Cardiac muscle cell (in vitro differentiated cells and primary cell): ENCODE measurements at regions not wholly inside any gene's neighbourhood (a gene's known extent, or its start where the extent isn't known, plus 50 kb on each side); places are given as distances from the start of the nearest gene placed in this dataset.

Experiments used
- DNase-seq, 2 donors: peaks; one replicate each; pipeline versions ENCODE4 v3.0.0 to v3.0.0-alpha.2; 2010 to 2017; ENCODE audit warnings: low read depth in 1 of 2, low spot score in 1 of 2
- H3K27ac ChIP-seq: fragments of 200-600 bp; sonication (generic); 2 replicates; pipeline ENCODE4 v1.5.1; 2016
- H3K27me3 ChIP-seq: fragments of 200-600 bp; sonication (generic); 2 replicates; pipeline ENCODE4 v1.6.0; 2016; ENCODE audit warnings: control low read depth
- H3K36me3 ChIP-seq: fragments of 200-600 bp; sonication (generic); 2 replicates; pipeline ENCODE4 v1.5.1; 2016; ENCODE audit warnings: control low read depth
- H3K4me1 ChIP-seq: fragments of 200-600 bp; sonication (generic); 2 replicates; pipeline ENCODE4 v1.8.1; 2017; ENCODE audit warnings: low read depth, mild to moderate bottlenecking, mixed run types
- H3K4me3 ChIP-seq: fragments of 200-600 bp; sonication (generic); 2 replicates; pipeline ENCODE4 v1.5.1; 2016; ENCODE audit warnings: mild to moderate bottlenecking
- H3K9me3 ChIP-seq: fragments of 200-600 bp; sonication (generic); 2 replicates; pipeline ENCODE4 v1.5.1; 2017; ENCODE audit warnings: low read depth, mild to moderate bottlenecking, control low read depth
- CTCF ChIP-seq: IDR thresholded peaks from 2 replicates; pipeline ENCODE4 v1.5.1; 2012; ENCODE audit warnings: low read depth, mild to moderate bottlenecking, low read length

- DNase-seq, result no peak
- Histone ChIP-seq H3K27ac (no peak overlapping the region), H3K36me3 (no peaks in the 10 kb centered on the region), H3K4me1 (no peaks in the 10 kb centered on the region), H3K4me3 (no peak overlapping the region), H3K27me3 (no peaks in the 10 kb centered on the region), H3K9me3 (no peaks in the 10 kb centered on the region)
- no peak for TF ChIP-seq CTCF
These were observed 250.5 kb upstream of the ATP5MC3 start for GRCh38 chr2:175432021-175432420.

GRCh38 chr2:175431101-175431946 lies 249.8 kb upstream of the ATP5MC3 start:
- Histone ChIP-seq H3K4me3 (no peak overlapping the region), H3K36me3 (no peaks in the 10 kb centered on the region), H3K27me3 (no peaks in the 10 kb centered on the region), H3K4me1 (no peaks in the 10 kb centered on the region), H3K27ac (no peak overlapping the region), H3K9me3 (no peaks in the 10 kb centered on the region)
- TF ChIP-seq CTCF, result no peak
- no peak for DNase-seq

GRCh38 chr2:175430236-175430635 lies 248.7 kb upstream of the ATP5MC3 start:
- Histone ChIP-seq H3K4me1 (no peaks in the 10 kb centered on the region), H3K27ac (no peak overlapping the region), H3K9me3 (no peaks in the 10 kb centered on the region), H3K27me3 (no peaks in the 10 kb centered on the region), H3K4me3 (no peak overlapping the region), H3K36me3 (no peaks in the 10 kb centered on the region)
- no peak for DNase-seq
- no peak for TF ChIP-seq CTCF

- no peaks in the 10 kb centered on the region for H3K36me3 ChIP-seq
- no peak for TF ChIP-seq CTCF
- DNase-seq, result peak in 1 of 2 donors; percentile 19
- H3K4me3 ChIP-seq, result no peak overlapping the region
- no peaks in the 10 kb centered on the region for H3K27me3 ChIP-seq
- no peaks in the 10 kb centered on the region for H3K9me3 ChIP-seq
- H3K4me1 ChIP-seq, result peaks cover 13% of the 10 kb centered on the region
- peak overlapping the region; percentile 52 for H3K27ac ChIP-seq
These were observed 236.8 kb upstream of the ATP5MC3 start for GRCh38 chr2:175418224-175418835.

GRCh38 chr2:175414882-175415487 lies 233.5 kb upstream of the ATP5MC3 start:
- H3K4me3 ChIP-seq, result no peak overlapping the region
- H3K9me3 ChIP-seq, result no peaks in the 10 kb centered on the region
- no peak overlapping the region for H3K27ac ChIP-seq
- TF ChIP-seq CTCF, result peak; percentile 66
- peak; percentile 69 to 72 for DNase-seq
- H3K36me3 ChIP-seq, result no peaks in the 10 kb centered on the region
- peaks cover 13% of the 10 kb centered on the region for H3K4me1 ChIP-seq
- no peaks in the 10 kb centered on the region for H3K27me3 ChIP-seq
